Prostate gland (tissue), 2 donors: ENCODE measurements at regions not wholly inside any gene's neighbourhood (a gene's known extent, or its start where the extent isn't known, plus 50 kb on each side); places are given as distances from the start of the nearest gene placed in this dataset.
"Not testable (repeated sequence)": the region's sequence is repeated elsewhere in the genome, so short reads cannot be mapped to it uniquely, and the experiment has no call there.

ENCODE experiments used
- DNase-seq: peaks from one replicate; pipeline ENCODE4 v3.0.0-alpha.2; 2019; ENCODE audit warnings: low spot score
- H3K27ac ChIP-seq, 2 donors: fragments of 200-600 bp; sonication (generic); 2 replicates each; pipeline ENCODE4 v1.5.1; 2017 to 2019
- H3K27me3 ChIP-seq: fragments of 200-600 bp; sonication (generic); replicated peaks from 2 replicates; pipeline ENCODE4 v1.5.1; 2019; ENCODE audit not compliant: insufficient read depth
- H3K36me3 ChIP-seq, 2 donors: fragments of 200-600 bp; sonication (generic); 1 replicate in 1 of 2; 2 replicates in 1 of 2; pipeline versions ENCODE4 v1.5.1 to v1.8.1; 2017 to 2019
- H3K4me1 ChIP-seq: fragments of 200-600 bp; sonication (generic); replicated peaks from 2 replicates; pipeline ENCODE4 v1.5.1; 2019
- H3K4me3 ChIP-seq, 2 donors: fragments of 200-600 bp; sonication (generic); 2 replicates each; pipeline ENCODE4 v1.5.1; 2017 to 2019
- H3K9me3 ChIP-seq: fragments of 200-600 bp; sonication (generic); 2 replicates; pipeline ENCODE4 v1.5.1; 2017
- POLR2AphosphoS5 ChIP-seq: sonication (generic); formaldehyde crosslinking; IDR thresholded peaks from one replicate; pipeline ENCODE4 v1.6.1; 2017; ENCODE audit warnings: antibody characterized with exemption
- WGBS: methylation state at CpG from one replicate; pipeline ENCODE4 v1.1.5; 2018; 5-methylcytosine and 5-hydroxymethylcytosine counted together
- intact Hi-C: fragments of 100-400 bp; cut with DNase I; formaldehyde crosslinking; loops from one replicate; pipeline ENCODE4 v1.14.2; 2022

DNA sequence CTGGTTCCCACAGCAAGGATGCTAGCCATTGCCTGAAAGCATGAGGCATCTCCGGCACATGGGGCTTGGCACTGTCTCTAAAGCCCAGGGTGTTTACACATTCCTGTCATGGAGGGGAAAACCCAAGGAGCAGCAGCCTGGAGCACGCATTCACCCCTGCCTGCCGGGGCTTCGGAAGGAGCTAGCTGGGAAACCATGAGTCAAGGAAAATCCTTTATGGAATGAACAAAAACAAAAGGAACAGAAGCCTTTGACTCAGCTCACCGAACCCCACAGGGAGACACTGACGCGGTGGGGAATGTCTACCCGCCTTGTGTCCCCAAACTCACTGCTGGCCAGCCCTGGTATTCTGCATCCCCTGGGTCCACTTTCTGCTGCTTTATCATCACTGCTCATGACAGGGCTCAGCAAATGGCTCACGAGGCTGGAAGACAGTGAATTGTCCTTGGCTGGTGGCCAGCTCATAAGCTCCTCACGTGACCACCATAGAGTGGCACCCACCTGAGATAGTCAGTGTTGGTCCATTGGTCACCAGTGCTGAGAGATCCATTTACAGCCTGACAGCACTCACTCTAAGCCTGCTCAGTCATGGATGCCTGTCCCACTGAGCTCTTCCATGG lies 137.2 kb downstream of the NPIPB11 start:
- H3K4me1 ChIP-seq, H3K27ac ChIP-seq, intact Hi-C loops, H3K27me3 ChIP-seq, H3K36me3 ChIP-seq, DNase-seq, H3K4me3 ChIP-seq, H3K9me3 ChIP-seq: not testable (repeated sequence)
- 24% methylated on average over 10 of the region's 10 CpGs for WGBS

DNA sequence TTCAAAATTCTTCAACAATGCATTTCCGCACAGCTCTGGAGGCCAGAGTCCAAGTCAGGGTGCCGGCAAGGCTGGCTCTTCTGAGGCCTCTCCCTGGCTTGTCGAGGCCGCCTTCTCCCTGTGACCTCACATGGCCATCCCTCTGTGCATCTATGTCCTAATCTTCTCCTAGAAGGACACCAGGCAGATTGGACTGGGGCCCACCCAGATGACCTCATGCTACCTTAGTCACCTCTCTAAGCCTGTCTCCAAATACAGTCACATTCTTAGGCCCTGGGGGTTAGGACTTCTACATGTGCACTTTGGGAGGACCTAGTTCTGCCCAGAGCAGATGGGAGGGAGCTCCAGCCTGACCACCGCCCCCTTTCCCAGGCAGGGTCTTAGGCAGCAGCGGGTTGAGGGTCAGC lies 137.7 kb downstream of the NPIPB11 start:
- H3K27me3 ChIP-seq, H3K4me1 ChIP-seq, H3K9me3 ChIP-seq, H3K4me3 ChIP-seq, H3K36me3 ChIP-seq, H3K27ac ChIP-seq, intact Hi-C loops, DNase-seq: not testable (repeated sequence)
- 91% methylated on average over 6 of the region's 6 CpGs for WGBS

GRCh38 chr16:29268348-29268747 lies 138.2 kb downstream of the NPIPB11 start:
- DNase-seq, H3K4me3 ChIP-seq, H3K36me3 ChIP-seq, H3K9me3 ChIP-seq, H3K27me3 ChIP-seq, H3K27ac ChIP-seq, H3K4me1 ChIP-seq, intact Hi-C loops: not testable (repeated sequence)
- WGBS, result 83% methylated on average over 14 of the region's 14 CpGs

- DNase-seq, H3K27ac ChIP-seq: not testable (repeated sequence)
- 72% methylated on average over 6 of the region's 6 CpGs for WGBS
These were observed 138.6 kb downstream of the NPIPB11 start for GRCh38 chr16:29267891-29268290.

DNA sequence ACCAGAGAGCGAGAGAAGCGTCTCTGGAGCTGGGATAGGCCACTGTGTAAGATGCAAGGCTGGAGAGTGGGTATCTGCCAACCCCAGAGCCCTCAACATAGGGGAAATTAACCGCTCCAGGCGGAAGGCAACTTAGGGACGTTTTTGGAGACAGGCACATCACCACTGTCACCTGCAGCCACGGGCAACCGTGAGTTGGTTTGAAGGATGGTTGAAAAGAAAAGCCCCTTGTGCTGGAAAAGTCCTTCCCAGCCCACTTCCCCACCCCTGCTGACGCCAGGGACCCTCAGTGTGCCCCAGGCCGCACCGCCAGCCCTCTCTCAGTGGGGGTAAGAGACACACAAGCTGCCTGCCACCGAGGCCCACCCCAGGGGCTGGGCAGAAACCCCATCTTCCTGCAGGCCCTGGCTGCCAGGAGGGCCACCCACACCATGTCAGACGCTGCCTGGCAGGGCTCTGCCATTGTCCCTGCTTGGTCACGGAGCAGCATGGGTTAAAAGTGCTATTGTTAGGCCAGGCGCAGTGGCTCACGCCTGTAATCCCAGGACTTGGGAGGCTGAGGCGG lies 139.4 kb downstream of the NPIPB11 start:
- H3K27me3 ChIP-seq, H3K4me3 ChIP-seq, H3K36me3 ChIP-seq, H3K27ac ChIP-seq, DNase-seq, intact Hi-C loops, H3K4me1 ChIP-seq, H3K9me3 ChIP-seq: not testable (repeated sequence)
- WGBS, result 79% methylated on average over 15 of the region's 16 CpGs

More at GRCh38 chr16:29267891-29268290, 138.6 kb downstream of the NPIPB11 start:
- H3K36me3 ChIP-seq, H3K4me3 ChIP-seq, H3K4me1 ChIP-seq, H3K27me3 ChIP-seq, intact Hi-C loops, H3K9me3 ChIP-seq: not testable (repeated sequence)

- DNase-seq, H3K4me3 ChIP-seq, H3K27me3 ChIP-seq, H3K27ac ChIP-seq, intact Hi-C loops, H3K36me3 ChIP-seq, H3K9me3 ChIP-seq, H3K4me1 ChIP-seq: not testable (repeated sequence)
- WGBS, result 43% methylated on average over 7 of the region's 7 CpGs
These were observed 139.9 kb downstream of the NPIPB11 start for GRCh38 chr16:29266612-29267011.

DNA sequence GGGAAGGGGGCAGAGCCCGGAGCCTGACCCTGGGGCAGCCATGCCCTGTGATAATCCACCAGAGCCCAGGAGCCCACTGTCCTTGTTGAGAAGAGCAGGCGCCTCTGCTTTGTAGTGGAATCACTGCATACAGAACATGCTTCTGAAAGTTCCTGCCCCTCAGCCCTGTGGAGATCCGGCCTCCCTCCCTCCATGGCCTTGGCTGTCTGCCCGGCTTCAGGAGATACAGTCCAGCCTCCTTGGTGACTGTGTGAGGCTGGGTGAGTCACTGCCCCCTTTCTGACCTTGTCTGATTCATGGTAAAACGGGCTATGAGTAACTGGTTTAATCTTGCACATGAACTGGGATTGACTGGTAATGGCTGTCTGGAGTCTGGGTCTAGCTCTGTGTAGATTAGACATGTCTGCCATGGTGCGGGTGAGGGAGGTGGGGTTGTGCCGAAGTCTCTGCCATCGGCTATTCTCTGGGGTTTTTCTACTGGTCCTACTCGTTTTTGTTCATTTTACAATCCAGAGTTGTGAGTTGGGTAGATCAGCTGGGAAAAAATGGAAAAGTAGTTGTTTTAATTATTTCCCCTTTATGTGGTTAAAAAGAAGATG lies 141.2 kb downstream of the NPIPB11 start:
- H3K27me3 ChIP-seq, H3K4me3 ChIP-seq, H3K9me3 ChIP-seq, intact Hi-C loops, H3K4me1 ChIP-seq, H3K36me3 ChIP-seq, H3K27ac ChIP-seq: not testable (repeated sequence)
- peak; percentile 17 for TF ChIP-seq POLR2AphosphoS5
- WGBS, result 12% methylated on average over 7 of the region's 9 CpGs
- DNase-seq, result peak; percentile 59

DNA sequence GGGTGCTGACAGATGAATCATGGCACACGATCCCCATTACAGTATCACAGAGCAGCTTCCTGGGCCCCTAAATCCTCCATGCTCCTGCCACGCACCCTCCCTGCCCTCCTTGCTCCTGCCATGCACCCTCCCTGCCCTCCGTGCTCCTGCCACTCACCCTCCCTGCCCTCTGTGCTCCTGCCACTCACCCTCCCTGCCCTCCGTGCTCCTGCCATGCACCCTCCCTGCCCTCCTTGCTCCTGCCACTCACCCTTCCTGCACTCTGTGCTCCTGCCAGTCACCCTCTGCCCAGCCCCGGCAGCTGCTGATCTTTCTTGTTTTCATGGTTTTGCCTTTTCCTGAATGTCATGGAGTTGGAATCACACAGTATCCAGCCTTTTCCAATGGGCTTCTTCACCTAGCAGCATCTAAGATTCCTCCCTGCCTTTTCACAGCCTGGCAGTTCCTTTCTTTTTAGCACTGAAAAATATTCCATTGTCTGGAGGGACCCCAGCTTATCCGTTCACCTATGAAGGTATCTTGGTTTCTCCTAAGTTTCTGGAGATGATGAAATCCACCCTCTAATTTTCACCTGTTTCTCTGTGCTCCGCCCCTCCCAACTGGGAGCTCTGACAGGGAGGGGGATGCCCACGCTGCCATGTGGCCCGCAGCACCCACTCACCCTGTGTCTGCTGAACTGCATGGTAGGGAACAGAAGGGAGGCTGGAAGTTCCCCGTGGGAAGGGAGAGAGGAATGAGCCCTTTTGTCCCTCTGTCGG lies 142.3 kb downstream of the NPIPB11 start:
- H3K4me3 ChIP-seq, DNase-seq, H3K36me3 ChIP-seq, H3K27ac ChIP-seq, intact Hi-C loops, H3K9me3 ChIP-seq, H3K27me3 ChIP-seq, H3K4me1 ChIP-seq: not testable (repeated sequence)
- WGBS, result 72% methylated on average over 11 of the region's 11 CpGs

DNA sequence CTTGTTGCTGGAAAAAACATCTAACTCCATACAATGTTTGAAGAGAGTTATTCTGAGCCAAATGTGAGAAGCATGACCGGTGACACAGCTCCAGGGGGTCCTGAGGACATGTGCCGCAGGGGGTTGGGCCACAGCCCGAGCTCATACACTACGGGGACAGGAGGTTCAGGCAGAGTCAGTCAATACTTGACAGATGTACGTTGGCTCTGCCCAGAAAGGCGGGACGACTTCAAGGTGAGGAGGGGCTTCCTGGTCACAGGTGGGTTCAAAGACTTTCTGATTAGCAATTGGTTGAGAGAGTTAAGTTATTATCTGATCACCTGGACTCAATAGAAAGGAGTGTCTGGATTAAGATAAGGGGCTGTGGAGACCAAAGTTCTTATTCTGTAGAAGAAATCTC lies 143.8 kb downstream of the NPIPB11 start:
- 87% methylated on average over 7 of the region's 7 CpGs for WGBS
- intact Hi-C loops, result not testable (repeated sequence)
- peak overlapping the region in 1 of 2 donors; percentile 51 for H3K27ac ChIP-seq

DNA sequence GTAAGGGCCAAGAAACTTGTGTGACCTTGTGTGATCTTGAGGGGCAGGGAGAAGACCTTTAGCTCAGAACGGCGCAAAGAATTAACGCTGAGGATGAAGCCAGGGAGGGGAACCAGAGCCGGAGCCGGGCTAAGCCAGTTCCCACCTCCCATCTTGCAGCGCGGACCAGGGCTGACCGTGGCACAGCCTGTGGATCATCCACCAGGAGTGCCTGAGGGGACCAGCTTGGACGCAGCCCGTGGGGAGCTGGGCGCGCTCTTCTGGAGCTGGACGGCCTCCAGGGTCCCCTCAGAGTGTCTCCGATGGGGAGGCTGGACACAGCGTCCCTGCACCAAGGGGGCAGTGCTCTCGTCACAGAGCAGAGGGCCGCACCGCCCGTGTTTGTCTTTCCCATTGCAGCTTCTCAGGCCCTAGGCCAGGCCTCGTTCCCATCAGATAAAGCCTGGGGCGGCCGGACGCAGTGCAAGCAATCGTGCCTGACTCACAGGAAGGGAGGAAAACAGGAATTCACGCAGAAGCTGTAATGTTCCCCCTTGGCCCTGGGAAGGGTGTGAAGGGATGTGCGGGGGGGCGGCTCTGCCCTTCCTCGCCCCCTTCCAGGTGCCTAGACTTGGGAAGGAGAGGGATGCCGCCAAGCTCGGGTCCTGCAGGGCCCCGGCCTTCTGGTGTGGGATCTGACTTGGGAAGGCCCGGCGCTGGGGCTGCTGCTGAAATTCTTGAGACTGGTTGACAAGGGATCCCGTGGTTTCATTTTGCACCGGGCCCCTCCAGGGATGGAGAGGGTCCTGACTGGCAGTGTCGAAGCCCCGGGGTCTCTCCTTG lies 144.9 kb downstream of the NPIPB11 start:
- H3K36me3 ChIP-seq, H3K4me3 ChIP-seq, intact Hi-C loops, DNase-seq, H3K9me3 ChIP-seq, H3K27me3 ChIP-seq, H3K4me1 ChIP-seq: not testable (repeated sequence)
- WGBS, result 17% methylated on average over 25 of the region's 37 CpGs
- H3K27ac ChIP-seq, result peak overlapping the region; percentile 51 to 63

More for the DNA sequence above, 143.8 kb downstream of the NPIPB11 start:
- H3K9me3 ChIP-seq, DNase-seq, H3K4me3 ChIP-seq, H3K36me3 ChIP-seq, H3K27me3 ChIP-seq, H3K4me1 ChIP-seq: not testable (repeated sequence)

GRCh38 chr16:29260683-29261426 lies 145.7 kb downstream of the NPIPB11 start:
- H3K4me3 ChIP-seq, H3K27me3 ChIP-seq, H3K27ac ChIP-seq, H3K4me1 ChIP-seq, H3K36me3 ChIP-seq, intact Hi-C loops, H3K9me3 ChIP-seq, DNase-seq: not testable (repeated sequence)
- WGBS, result 80% methylated on average over 23 of the region's 25 CpGs
